BJ (cell line): ENCODE measurements at regions not wholly inside any gene's neighbourhood (a gene's known extent, or its start where the extent isn't known, plus 50 kb on each side); places are given as distances from the start of the nearest gene placed in this dataset.

Experiments used
- CTCF ChIA-PET: fragments of 350-600 bp; formaldehyde crosslinking; extraction: SDS; loops from one replicate; lab custom pipeline; 2021; ENCODE audit warnings: antibody characterized with exemption, inconsistent platforms; lab: Yijun Ruan, JAX
- POLR2A ChIA-PET: fragments of 300-600 bp; sonication (Branson Sonifier 250); formaldehyde crosslinking; extraction: SDS; loops from one replicate; lab custom pipeline; 2021; ENCODE audit warnings: antibody characterized with exemption; lab: Charles Lee
- DNase-seq: peaks from one replicate; pipeline ENCODE4 v3.0.0-alpha.2; 2011; ENCODE audit warnings: low read depth
- H3K27me3 ChIP-seq: 2 replicates; pipeline ENCODE4 v1.6.0; 2011; ENCODE audit warnings: low read length; ENCODE audit not compliant: control insufficient read depth, insufficient read depth
- H3K36me3 ChIP-seq: 2 replicates; pipeline ENCODE4 v1.5.1; 2011; ENCODE audit warnings: low read length; ENCODE audit not compliant: control insufficient read depth, insufficient read depth
- H3K4me3 ChIP-seq: 2 replicates; pipeline ENCODE4 v1.5.1; 2011; ENCODE audit warnings: low read depth, mild to moderate bottlenecking, control low read depth, low read length
- CTCF ChIP-seq: IDR thresholded peaks from 2 replicates; pipeline ENCODE4 v1.5.1; 2011; ENCODE audit warnings: low read depth, mild to moderate bottlenecking, control low read depth, inconsistent platforms, low read length, moderate library complexity; ENCODE audit not compliant: insufficient read depth

GRCh38 chr2:7524195-7524594, 607.0 kb downstream of the RNF144A start:
- ChIA-PET CTCF (interaction anchor here (0.5 kb wide), 1 partner anchor 427 kb away, joined by 3 read pairs; no protein-coding TSS in a partner anchor), POLR2A (no interaction called here)
- TF ChIP-seq CTCF, result no peak
- Histone ChIP-seq H3K4me3 (no peak overlapping the region), H3K36me3 (no peaks in the 10 kb centered on the region), H3K27me3 (no peaks in the 10 kb centered on the region)
- no peak for DNase-seq

GRCh38 chr2:7525746-7526145, 608.5 kb downstream of the RNF144A start:
- H3K4me3 ChIP-seq, result no peak overlapping the region
- H3K27me3 ChIP-seq, result no peaks in the 10 kb centered on the region
- no peak for DNase-seq
- POLR2A ChIA-PET, result no interaction called here
- CTCF ChIA-PET, result no interaction called here
- TF ChIP-seq CTCF, result no peak
- H3K36me3 ChIP-seq, result no peaks in the 10 kb centered on the region

- no peak for DNase-seq
Measured at GRCh38 chr2:7527165-7527722, 610.0 kb downstream of the RNF144A start.

GRCh38 chr2:7530001-7530400, 612.8 kb downstream of the RNF144A start:
- DNase-seq, result no peak
- POLR2A ChIA-PET, result no interaction called here
- Histone ChIP-seq H3K27me3 (no peaks in the 10 kb centered on the region), H3K36me3 (no peaks in the 10 kb centered on the region), H3K4me3 (no peak overlapping the region)
- no peak for TF ChIP-seq CTCF
- CTCF ChIA-PET, result no interaction called here

More at GRCh38 chr2:7527165-7527722, 610.0 kb downstream of the RNF144A start:
- POLR2A ChIA-PET, result no interaction called here
- no peak for TF ChIP-seq CTCF
- Histone ChIP-seq H3K36me3 (no peaks in the 10 kb centered on the region), H3K27me3 (no peaks in the 10 kb centered on the region), H3K4me3 (no peak overlapping the region)
- CTCF ChIA-PET, result no interaction called here

- ChIA-PET POLR2A (no interaction called here), CTCF (interaction anchor here (0.8 to 1.2 kb wide), 2 partner anchors 22 to 48 kb away, joined by 3 read pairs; no protein-coding TSS in a partner anchor)
- DNase-seq, result no peak
- no peak overlapping the region for H3K4me3 ChIP-seq
- H3K27me3 ChIP-seq, result no peaks in the 10 kb centered on the region
- TF ChIP-seq CTCF, result no peak
- no peaks in the 10 kb centered on the region for H3K36me3 ChIP-seq
Measured at GRCh38 chr2:7539077-7539476, 621.9 kb downstream of the RNF144A start.
